Upper lobe of left lung (tissue), 6 donors: ENCODE measurements at regions not wholly inside any gene's neighbourhood (a gene's known extent, or its start where the extent isn't known, plus 50 kb on each side); places are given as distances from the start of the nearest gene placed in this dataset.

Experiments used
- ATAC-seq, 2 donors: fragments of 200-7000 bp; cut with Tn5 transposase; one replicate each; pipeline ENCODE4 v1.9.1; 2022; ENCODE audit warnings: mild to moderate bottlenecking in 2 of 2, moderate library complexity in 2 of 2; ENCODE audit not compliant: low FRiP score in 2 of 2
- DNase-seq, 2 donors: peaks; one replicate each; pipeline ENCODE4 v3.0.0-alpha.2; 2019 to 2020
- H3K27ac ChIP-seq, 4 donors: fragments of 200-600 bp; sonication (generic); one replicate each; pipeline ENCODE4 v1.5.1; 2016 to 2019
- H3K27me3 ChIP-seq, 4 donors: fragments of 200-600 bp; sonication (generic); one replicate each; pipeline ENCODE4 v1.5.1; 2017 to 2019
- H3K36me3 ChIP-seq, 4 donors: fragments of 200-600 bp; sonication (generic); one replicate each; pipeline ENCODE4 v1.5.1; 2016 to 2019
- H3K4me1 ChIP-seq, 4 donors: fragments of 200-600 bp; sonication (generic); one replicate each; pipeline ENCODE4 v1.5.1; 2018 to 2019
- H3K4me3 ChIP-seq, 4 donors: fragments of 200-600 bp; sonication (generic); one replicate each; pipeline ENCODE4 v1.5.1; 2017 to 2019; ENCODE audit warnings: mild to moderate bottlenecking in 2 of 4, moderate library complexity in 1 of 4
- H3K9me3 ChIP-seq, 4 donors: fragments of 200-600 bp; sonication (generic); one replicate each; pipeline ENCODE4 v1.5.1; 2018 to 2019
- EP300 ChIP-seq, 4 donors: sonication (generic); formaldehyde crosslinking; IDR thresholded peaks; one replicate each; pipeline ENCODE4 v1.5.1; 2017; ENCODE audit warnings: antibody characterized with exemption in 4 of 4, control low read depth in 2 of 4
- POLR2A ChIP-seq, 4 donors: fragments of 450-650 bp; IDR thresholded peaks; one replicate each; pipeline ENCODE4 v1.5.1; 2016 to 2017; ENCODE audit warnings: antibody characterized with exemption in 4 of 4, mild to moderate bottlenecking in 2 of 4
- POLR2AphosphoS5 ChIP-seq, 2 donors: sonication (generic); formaldehyde crosslinking; IDR thresholded peaks; one replicate each; pipeline ENCODE4 v1.5.1; 2017; ENCODE audit warnings: antibody characterized with exemption in 2 of 2
- WGBS, 2 donors: methylation state at CpG; one replicate each; pipeline ENCODE4 v1.1.5; 2017 to 2018; 5-methylcytosine and 5-hydroxymethylcytosine counted together
- TF ChIP-seq, protein P1 (sequence below), 6 experiments: fragments of 450-650 bp in 4 of 6; fragments of 200-600 bp in 2 of 6; sonication (generic) in 2 of 6; IDR thresholded peaks; one replicate each; pipeline ENCODE4 v1.5.1; 2016 to 2019; ENCODE audit warnings: antibody characterized with exemption in 6 of 6
- donor health status: DM: no; HTN: no; CAD: no; lungs with moderate emphysema.
- donor health status: DM: no; HTN: yes; CAD: no; lungs with severe emphysema.

DNA sequence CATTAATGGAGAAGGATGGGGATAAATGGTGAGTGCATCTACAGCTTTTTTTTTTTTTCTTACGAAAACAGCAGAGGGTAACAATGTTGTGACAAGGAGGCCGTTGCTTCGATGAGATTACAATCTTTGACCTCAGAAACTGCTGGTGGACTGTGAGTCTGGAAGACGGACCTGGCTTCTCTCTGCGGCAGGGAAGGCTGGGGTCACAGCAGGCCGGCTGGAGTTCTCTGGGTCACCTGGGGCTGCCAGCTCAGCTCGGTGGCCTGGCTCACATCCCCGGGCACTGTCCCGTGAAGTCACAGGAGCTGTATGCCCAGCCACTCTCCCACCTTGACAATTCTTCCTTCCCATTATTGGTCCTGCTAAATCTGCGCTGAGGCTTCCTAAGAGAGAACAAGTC, 160.8 kb downstream of the ACKR3 start:
- DNase-seq (peak in 1 of 2 donors; percentile 50), ATAC-seq (no peak)
- no peaks in the 10 kb centered on the region for H3K27me3 ChIP-seq
- no peaks in the 10 kb centered on the region for H3K9me3 ChIP-seq
- no peaks in the 10 kb centered on the region for H3K4me1 ChIP-seq
- H3K36me3 ChIP-seq, result no peaks in the 10 kb centered on the region
- no peak overlapping the region for H3K4me3 ChIP-seq
- no peak overlapping the region for H3K27ac ChIP-seq
- 88 to 93% methylated on average over 10 of the region's 10 CpGs for WGBS, 2 donors
- no peak for TF ChIP-seq POLR2A (IDR thresholded peaks at IDR 0.05)
- TF ChIP-seq, protein P1, sequence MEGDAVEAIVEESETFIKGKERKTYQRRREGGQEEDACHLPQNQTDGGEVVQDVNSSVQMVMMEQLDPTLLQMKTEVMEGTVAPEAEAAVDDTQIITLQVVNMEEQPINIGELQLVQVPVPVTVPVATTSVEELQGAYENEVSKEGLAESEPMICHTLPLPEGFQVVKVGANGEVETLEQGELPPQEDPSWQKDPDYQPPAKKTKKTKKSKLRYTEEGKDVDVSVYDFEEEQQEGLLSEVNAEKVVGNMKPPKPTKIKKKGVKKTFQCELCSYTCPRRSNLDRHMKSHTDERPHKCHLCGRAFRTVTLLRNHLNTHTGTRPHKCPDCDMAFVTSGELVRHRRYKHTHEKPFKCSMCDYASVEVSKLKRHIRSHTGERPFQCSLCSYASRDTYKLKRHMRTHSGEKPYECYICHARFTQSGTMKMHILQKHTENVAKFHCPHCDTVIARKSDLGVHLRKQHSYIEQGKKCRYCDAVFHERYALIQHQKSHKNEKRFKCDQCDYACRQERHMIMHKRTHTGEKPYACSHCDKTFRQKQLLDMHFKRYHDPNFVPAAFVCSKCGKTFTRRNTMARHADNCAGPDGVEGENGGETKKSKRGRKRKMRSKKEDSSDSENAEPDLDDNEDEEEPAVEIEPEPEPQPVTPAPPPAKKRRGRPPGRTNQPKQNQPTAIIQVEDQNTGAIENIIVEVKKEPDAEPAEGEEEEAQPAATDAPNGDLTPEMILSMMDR (IDR thresholded peaks at IDR 0.05), result no peak
- no peak for TF ChIP-seq POLR2AphosphoS5 (IDR thresholded peaks at IDR 0.05)
- no peak for TF ChIP-seq EP300 (IDR thresholded peaks at IDR 0.05)

DNA sequence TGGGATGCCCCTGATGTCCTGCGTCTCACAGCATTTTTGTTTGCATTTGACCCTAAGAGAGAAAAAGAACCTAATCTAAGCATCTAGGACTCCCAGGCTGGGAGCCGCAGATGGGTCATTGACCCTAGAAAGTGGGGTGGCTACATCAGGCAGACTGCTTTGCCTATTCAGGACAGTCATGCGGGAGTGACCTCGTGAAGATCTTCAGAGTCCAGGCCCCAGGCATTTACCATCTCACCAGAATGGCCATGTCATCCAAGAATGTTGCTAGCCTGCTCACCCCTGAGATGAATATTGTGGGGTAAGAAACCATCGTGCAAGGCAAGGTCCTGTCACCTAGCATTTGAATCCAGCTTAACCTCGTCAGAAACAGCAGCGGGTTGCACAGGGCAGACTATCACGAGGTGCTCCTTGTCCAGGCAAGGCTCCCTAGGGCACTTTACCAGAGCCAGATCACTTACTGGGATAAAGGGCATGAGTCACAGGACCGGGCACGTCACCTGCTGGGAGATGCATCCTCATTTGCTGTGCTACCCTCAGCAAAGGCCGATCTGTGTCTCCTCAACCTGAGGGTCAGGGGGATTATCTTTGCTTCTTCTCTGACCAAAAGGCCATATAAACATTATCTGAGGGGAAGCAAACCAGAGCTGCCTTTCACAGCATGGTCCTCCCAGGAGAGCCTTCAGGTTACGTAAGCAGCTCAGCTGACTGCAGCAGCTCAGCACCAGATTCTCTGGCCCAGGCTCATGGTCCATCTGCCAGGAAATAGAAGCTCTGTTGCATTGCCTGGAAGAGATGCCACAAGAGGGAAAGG, 162.3 kb downstream of the ACKR3 start:
- ATAC-seq (peak; percentile 20 to 88), DNase-seq (peak in 1 of 2 donors; percentile 55)
- peak in 1 of 2 donors; percentile 32 for TF ChIP-seq POLR2AphosphoS5 (IDR thresholded peaks at IDR 0.05)
- TF ChIP-seq, protein P1 (IDR thresholded peaks at IDR 0.05), result no peak
- H3K9me3 ChIP-seq, result no peaks in the 10 kb centered on the region
- no peaks in the 10 kb centered on the region for H3K36me3 ChIP-seq
- H3K27ac ChIP-seq, result peak overlapping the region in 1 of 4 donors; percentile 2
- WGBS, 2 donors, result 80 to 81% methylated on average over 8 to 12 of the region's 12 CpGs
- H3K4me3 ChIP-seq, result no peak overlapping the region
- no peaks in the 10 kb centered on the region for H3K27me3 ChIP-seq
- no peaks in the 10 kb centered on the region for H3K4me1 ChIP-seq

DNA sequence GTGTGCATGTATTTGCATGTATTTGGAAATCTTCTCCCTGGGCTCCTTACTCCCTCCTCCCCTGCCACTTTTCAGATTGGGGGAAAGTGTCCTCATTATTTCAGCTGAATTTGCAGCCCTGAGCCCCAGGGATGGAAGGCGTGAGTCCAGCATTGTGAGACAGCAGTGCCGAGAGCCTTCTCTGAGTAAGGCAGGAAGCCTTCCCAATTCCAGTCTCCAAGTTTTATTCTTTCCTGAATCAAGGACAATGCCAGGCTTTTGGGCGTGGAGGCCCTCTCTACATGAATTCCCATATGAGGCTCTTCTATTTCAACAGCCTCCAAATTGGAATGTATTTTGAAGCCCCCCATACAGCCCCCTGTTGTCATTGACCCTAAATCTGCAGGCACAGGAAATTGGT, 163.5 kb downstream of the ACKR3 start:
- DNase-seq (no peak), ATAC-seq (no peak)
- Histone ChIP-seq H3K4me1 (no peaks in the 10 kb centered on the region), H3K4me3 (no peak overlapping the region), H3K36me3 (no peaks in the 10 kb centered on the region), H3K27me3 (no peaks in the 10 kb centered on the region), H3K9me3 (no peaks in the 10 kb centered on the region), H3K27ac (no peak overlapping the region)
- WGBS, 2 donors, result 86 to 91% methylated on average over 3 of the region's 3 CpGs
- TF ChIP-seq POLR2AphosphoS5 (IDR thresholded peaks at IDR 0.05) (no peak), POLR2A (IDR thresholded peaks at IDR 0.05) (no peak), EP300 (IDR thresholded peaks at IDR 0.05) (no peak)
- TF ChIP-seq, protein P1 (IDR thresholded peaks at IDR 0.05), result no peak

DNA sequence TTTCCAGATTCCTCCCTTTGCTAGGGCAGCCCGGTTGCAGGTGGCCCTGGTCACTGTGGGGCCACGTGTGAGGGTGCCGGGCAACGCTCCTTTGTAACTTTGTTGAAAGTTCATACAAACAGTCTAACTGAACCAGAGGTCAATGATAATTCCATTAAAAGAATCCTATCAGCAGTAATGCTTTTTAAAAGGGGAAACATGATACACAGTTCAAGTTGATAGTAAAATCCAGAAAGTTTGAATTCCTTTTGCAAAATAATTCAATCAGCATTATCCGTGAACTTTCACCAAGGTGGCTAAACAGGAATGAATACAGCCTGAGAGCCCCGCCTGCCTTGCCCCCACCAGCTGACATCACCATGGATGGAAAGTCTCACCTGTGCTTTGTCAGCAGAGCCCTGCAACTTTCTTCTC, 166.2 kb downstream of the ACKR3 start:
- no peak for ATAC-seq

More for the DNA sequence above, 166.2 kb downstream of the ACKR3 start:
- Histone ChIP-seq H3K4me1 (no peaks in the 10 kb centered on the region), H3K36me3 (no peaks in the 10 kb centered on the region), H3K27me3 (no peaks in the 10 kb centered on the region), H3K4me3 (no peak overlapping the region), H3K27ac (no peak overlapping the region), H3K9me3 (no peaks in the 10 kb centered on the region)
- 84 to 89% methylated on average over 6 of the region's 6 CpGs for WGBS, 2 donors
- TF ChIP-seq, protein P1 (IDR thresholded peaks at IDR 0.05), result no peak
- TF ChIP-seq EP300 (IDR thresholded peaks at IDR 0.05), result no peak
- no peak for TF ChIP-seq POLR2A (IDR thresholded peaks at IDR 0.05)
- no peak for TF ChIP-seq POLR2AphosphoS5 (IDR thresholded peaks at IDR 0.05)
- peak in 1 of 2 donors; percentile 30 for DNase-seq
